GM12878 (cell line): ENCODE measurements at regions not wholly inside any gene's neighbourhood (a gene's known extent, or its start where the extent isn't known, plus 50 kb on each side); places are given as distances from the start of the nearest gene placed in this dataset.

ENCODE experiments used
- ATAC-seq: fragments of 200-7000 bp; cut with Tn5 transposase; 3 replicates; pipeline ENCODE4 v1.9.1; 2020; ENCODE audit warnings: mild to moderate bottlenecking, moderate library complexity
- BruUV-seq: library from RNA; stranded (reverse); fragments of 400-500 nt; replicated peaks from 2 replicates; lab custom pipeline; 2021; lab: Mats Ljungman, UMichigan
- CTCF ChIA-PET: fragments of 300-600 bp; sonication (Branson Sonifier 250); formaldehyde crosslinking; extraction: SDS; loops from one replicate; lab custom pipeline; 2021; ENCODE audit warnings: inconsistent platforms; lab: Yijun Ruan, JAX
- POLR2A ChIA-PET: fragments of 350-600 bp; formaldehyde crosslinking; extraction: SDS; loops from one replicate; lab custom pipeline; 2021; ENCODE audit warnings: inconsistent platforms; lab: Charles Lee
- RAD21 ChIA-PET: fragments of 300-600 bp; sonication (Branson Sonifier 250); formaldehyde crosslinking; loops from one replicate; lab custom pipeline; 2023; ENCODE audit warnings: antibody characterized with exemption; ENCODE audit not compliant: unreplicated experiment; lab: Charles Lee
- SMC1A ChIA-PET: fragments of 300-600 bp; sonication (Branson Sonifier 250); formaldehyde crosslinking; loops from one replicate; lab custom pipeline; 2023; ENCODE audit not compliant: unreplicated experiment, uncharacterized antibody; lab: Charles Lee
- DNase-seq: peaks from one replicate; pipeline ENCODE4 v3.0.0-alpha.2; 2011; ENCODE audit warnings: low read depth, low spot score
- FAIRE-seq: peaks from 3 replicates; lab custom pipeline; 2011; peaks lifted over from hg19 to GRCh38; lab: Jason Lieb, UNC
- H2AFZ ChIP-seq: 2 replicates; pipeline ENCODE4 v1.6.0; 2011; ENCODE audit warnings: low read depth, low read length, control low read depth; ENCODE audit not compliant: control insufficient read depth
- H3K27ac ChIP-seq: 2 replicates; pipeline ENCODE4 v1.5.1; 2011; ENCODE audit warnings: control low read depth; ENCODE audit not compliant: control insufficient read depth, insufficient read depth
- H3K27me3 ChIP-seq, 2 experiments: replicated peaks in 1 of 2; 2 replicates each; pipeline versions ENCODE4 v1.6.0 to v1.6.1; 2011; ENCODE audit warnings: low read length in 1 of 2; ENCODE audit not compliant: control insufficient read depth in 2 of 2, insufficient read depth in 2 of 2
- H3K36me3 ChIP-seq, 2 experiments: 2 replicates each; pipeline ENCODE4 v1.5.1; 2011; ENCODE audit warnings: low read length in 1 of 2; ENCODE audit not compliant: control insufficient read depth in 2 of 2, insufficient read depth in 2 of 2
- H3K4me1 ChIP-seq: 2 replicates; pipeline ENCODE4 v1.6.1; 2011; ENCODE audit warnings: mild to moderate bottlenecking, low read length, moderate library complexity, mixed read lengths; ENCODE audit not compliant: control insufficient read depth, insufficient read depth
- H3K4me2 ChIP-seq: 2 replicates; pipeline ENCODE4 v1.6.0; 2011; ENCODE audit warnings: control low read depth; ENCODE audit not compliant: control insufficient read depth, insufficient read depth
- H3K4me3 ChIP-seq: fragments of 200-600 bp; sonication (generic); 2 replicates; pipeline ENCODE4 v1.5.1; 2016
- H3K79me2 ChIP-seq: 2 replicates; pipeline ENCODE4 v1.6.0; 2011; ENCODE audit warnings: low read length; ENCODE audit not compliant: control insufficient read depth, insufficient read depth
- H3K9ac ChIP-seq: 2 replicates; pipeline ENCODE4 v1.8.0; 2011; ENCODE audit warnings: low read length, control low read depth, mixed read lengths; ENCODE audit not compliant: control insufficient read depth, insufficient read depth
- H3K9me3 ChIP-seq: replicated peaks from 3 replicates; pipeline ENCODE4 v1.5.1; 2011; ENCODE audit warnings: mild to moderate bottlenecking, low read length; ENCODE audit not compliant: control insufficient read depth, insufficient read depth
- H4K20me1 ChIP-seq: 2 replicates; pipeline ENCODE4 v1.6.0; 2011; ENCODE audit not compliant: control insufficient read depth, insufficient read depth
- CEBPB ChIP-seq, 2 experiments: fragments of 150-350 bp in 1 of 2; IDR thresholded peaks; 2 replicates each; pipeline ENCODE4 v1.6.1; 2012 to 2014; ENCODE audit warnings: low read depth in 2 of 2, low read length in 2 of 2, borderline replicate concordance in 1 of 2, inconsistent platforms in 1 of 2
- CHD1 ChIP-seq: IDR thresholded peaks from 2 replicates; pipeline ENCODE4 v1.6.1; 2012; ENCODE audit warnings: low read depth, low read length, improper control_type of control experiment
- E4F1 ChIP-seq: fragments of 450-650 bp; IDR thresholded peaks from 2 replicates; pipeline ENCODE4 v1.6.1; 2018; ENCODE audit warnings: borderline replicate concordance, mild to moderate bottlenecking; ENCODE audit not compliant: partially characterized antibody
- ETV6 ChIP-seq, 2 experiments: fragments of 450-650 bp in 1 of 2; IDR thresholded peaks in 1 of 2; conservative IDR thresholded peaks in 1 of 2; 2 replicates each; pipeline ENCODE4 v1.6.1; 2014; ENCODE audit warnings: antibody characterized with exemption in 1 of 2, borderline replicate concordance in 1 of 2, low read depth in 1 of 2, mild to moderate bottlenecking in 1 of 2, moderate library complexity in 1 of 2
- IRF3 ChIP-seq: fragments of 450-650 bp; IDR thresholded peaks from 2 replicates; pipeline ENCODE4 v1.6.1; 2014; ENCODE audit warnings: mild to moderate bottlenecking
- MYC ChIP-seq: IDR thresholded peaks from 2 replicates; pipeline ENCODE4 v1.6.1; 2011; ENCODE audit warnings: mild to moderate bottlenecking, low read length, moderate library complexity, inconsistent platforms; ENCODE audit not compliant: insufficient read depth, insufficient replicate concordance, insufficient read length, severe bottlenecking
- PRDM15 ChIP-seq: fragments of 450-650 bp; formaldehyde crosslinking; IDR thresholded peaks from 2 replicates; pipeline ENCODE4 v1.4.0; 2020; ENCODE audit warnings: mild to moderate bottlenecking, moderate library complexity
- SIN3A ChIP-seq: IDR thresholded peaks from 2 replicates; pipeline ENCODE4 v1.6.1; 2012; ENCODE audit warnings: low read depth, low read length, improper control_type of control experiment
- SMAD5 ChIP-seq: IDR thresholded peaks from 2 replicates; pipeline ENCODE4 v1.6.1; 2016; ENCODE audit warnings: antibody characterized with exemption, low read depth
- STAT1 ChIP-seq: fragments of 450-650 bp; conservative IDR thresholded peaks from 2 replicates; pipeline ENCODE4 v1.6.1; 2014; ENCODE audit warnings: antibody characterized with exemption, mild to moderate bottlenecking
- SUPT20H ChIP-seq: IDR thresholded peaks from 2 replicates; pipeline ENCODE4 v1.6.1; 2011; ENCODE audit warnings: low read depth, mild to moderate bottlenecking, low read length, moderate library complexity, borderline replicate concordance; ENCODE audit not compliant: control insufficient read depth
- ZNF207 ChIP-seq: fragments of 450-650 bp; IDR thresholded peaks from 2 replicates; pipeline ENCODE4 v1.6.1; 2014; ENCODE audit warnings: antibody characterized with exemption, mild to moderate bottlenecking, borderline replicate concordance
- ZNF217 ChIP-seq: fragments of 450-650 bp; IDR thresholded peaks from 2 replicates; pipeline ENCODE4 v1.6.1; 2017; ENCODE audit warnings: antibody characterized with exemption, mild to moderate bottlenecking
- WGBS: methylation state at CpG from one replicate; pipeline ENCODE4 v1.1.6; 2016; ENCODE audit warnings: low lambda C conversion rate; ENCODE audit not compliant: insufficient replicate concordance, insufficient coverage; ENCODE audit errors: missing lambda C conversion rate; 5-methylcytosine and 5-hydroxymethylcytosine counted together
- in situ Hi-C: fragments of 300-500 bp; cut with MboI; formaldehyde crosslinking; loops from 9 replicates; pipeline ENCODE4 v1.14.3; 2018; ENCODE audit warnings: mixed read lengths
- intact Hi-C: fragments of 100-400 bp; cut with micrococcal nuclease; formaldehyde crosslinking; loops from one replicate; pipeline ENCODE4 v1.14.2; 2022; ENCODE audit not compliant: unreplicated experiment

- Histone ChIP-seq H3K4me2 (no peak overlapping the region), H3K4me1 (no peaks in the 10 kb centered on the region), H3K4me3 (no peak overlapping the region), H2AFZ (no peak overlapping the region), H3K9me3 (no peaks in the 10 kb centered on the region), H3K9ac (no peak overlapping the region), H3K27me3 (no peaks in the 10 kb centered on the region), H3K27ac (no peak overlapping the region), H3K79me2 (no peaks in the 10 kb centered on the region), H3K36me3 (no peaks in the 10 kb centered on the region), H4K20me1 (no peaks in the 10 kb centered on the region)
- no peak for DNase-seq
- in situ Hi-C loops (no loop called here), intact Hi-C loops (loop anchor here (10.0 kb wide), 1 partner anchor 61 kb away; no protein-coding TSS in a partner anchor)
- RAD21 ChIA-PET, result no interaction called here
- no peak for FAIRE-seq
- POLR2A ChIA-PET, result no interaction called here
- SMC1A ChIA-PET, result no interaction called here
- ATAC-seq, result no peak
- BruUV-seq, result no TSS peak
- WGBS, result 0% methylated on average over 1 of the region's 1 CpG
- CTCF ChIA-PET, result no interaction called here
- TF ChIP-seq CEBPB (IDR thresholded peaks at IDR 0.05; ENCODE audit: borderline replicate concordance in 1 of 2, low read depth in 2 of 2, low read length in 2 of 2) (no peak), SUPT20H (no peak), SIN3A (no peak), E4F1 (no peak), CHD1 (no peak), STAT1 (no peak), ZNF217 (no peak), SMAD5 (no peak), MYC (no peak), ETV6 (conservative IDR thresholded peaks at IDR 0.05 in 1 of 2, IDR thresholded peaks at IDR 0.05 in 1 of 2; ENCODE audit: borderline replicate concordance in 1 of 2, low read depth in 1 of 2) (no peak), ZNF207 (no peak), PRDM15 (CRISPR knock-in tag) (no peak), IRF3 (no peak)
Measured at GRCh38 chr13:70955887-70956286, 847.6 kb upstream of the KLHL1 start.
